B cell (primary cell): ENCODE measurements at regions not wholly inside any gene's neighbourhood (a gene's known extent, or its start where the extent isn't known, plus 50 kb on each side); places are given as distances from the start of the nearest gene placed in this dataset.

ENCODE experiments used
- CTCF ChIP-seq: fragments of 200-600 bp; IDR thresholded peaks from one replicate; pipeline ENCODE4 v1.8.0; 2022; ENCODE audit warnings: antibody characterized with exemption, mild to moderate bottlenecking
- EZH2 ChIP-seq: IDR thresholded peaks from 2 replicates; pipeline ENCODE4 v1.6.1; 2012; ENCODE audit warnings: borderline replicate concordance, low read depth, mild to moderate bottlenecking, moderate library complexity, low read length; ENCODE audit not compliant: insufficient read depth, poor library complexity, severe bottlenecking

DNA sequence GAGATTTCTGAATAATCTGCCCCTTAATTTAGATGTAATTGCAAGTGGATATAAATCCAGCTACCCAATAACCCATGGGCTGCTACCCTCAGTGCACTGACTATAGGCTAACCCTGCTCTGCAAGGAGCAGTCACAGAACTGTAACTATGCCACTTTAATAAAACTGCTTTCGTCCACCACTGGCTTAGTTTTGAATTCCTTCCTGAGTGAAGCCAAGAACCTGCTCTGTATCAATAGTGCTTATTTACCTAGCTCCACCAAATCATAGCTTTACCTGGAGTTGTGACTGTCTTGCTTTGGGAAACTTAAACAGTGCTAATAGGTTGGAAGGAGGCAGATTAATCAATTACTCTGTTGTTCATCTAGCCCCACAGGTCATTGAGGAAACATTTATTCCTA lies 1524.4 kb upstream of the SEL1L start:
- TF ChIP-seq CTCF (no peak), EZH2 (no peak)
